Stimulated activated CD4-positive, alpha-beta T cell treated with anti-CD3 and anti-CD28 coated beads, Interleukin-1b, Interleukin-23, amount 100 ng/mL, for 24 hours (primary cell): ENCODE measurements at regions not wholly inside any gene's neighbourhood (a gene's known extent, or its start where the extent isn't known, plus 50 kb on each side); places are given as distances from the start of the nearest gene placed in this dataset.
"Not testable (repeated sequence)": the region's sequence is repeated elsewhere in the genome, so short reads cannot be mapped to it uniquely, and the experiment has no call there.

Experiments used
- DNase-seq, 4 experiments: peaks; one replicate each; pipeline ENCODE4 v3.0.0-alpha.2; 2020; ENCODE audit warnings: low read depth in 4 of 4, low spot score in 1 of 4

DNA sequence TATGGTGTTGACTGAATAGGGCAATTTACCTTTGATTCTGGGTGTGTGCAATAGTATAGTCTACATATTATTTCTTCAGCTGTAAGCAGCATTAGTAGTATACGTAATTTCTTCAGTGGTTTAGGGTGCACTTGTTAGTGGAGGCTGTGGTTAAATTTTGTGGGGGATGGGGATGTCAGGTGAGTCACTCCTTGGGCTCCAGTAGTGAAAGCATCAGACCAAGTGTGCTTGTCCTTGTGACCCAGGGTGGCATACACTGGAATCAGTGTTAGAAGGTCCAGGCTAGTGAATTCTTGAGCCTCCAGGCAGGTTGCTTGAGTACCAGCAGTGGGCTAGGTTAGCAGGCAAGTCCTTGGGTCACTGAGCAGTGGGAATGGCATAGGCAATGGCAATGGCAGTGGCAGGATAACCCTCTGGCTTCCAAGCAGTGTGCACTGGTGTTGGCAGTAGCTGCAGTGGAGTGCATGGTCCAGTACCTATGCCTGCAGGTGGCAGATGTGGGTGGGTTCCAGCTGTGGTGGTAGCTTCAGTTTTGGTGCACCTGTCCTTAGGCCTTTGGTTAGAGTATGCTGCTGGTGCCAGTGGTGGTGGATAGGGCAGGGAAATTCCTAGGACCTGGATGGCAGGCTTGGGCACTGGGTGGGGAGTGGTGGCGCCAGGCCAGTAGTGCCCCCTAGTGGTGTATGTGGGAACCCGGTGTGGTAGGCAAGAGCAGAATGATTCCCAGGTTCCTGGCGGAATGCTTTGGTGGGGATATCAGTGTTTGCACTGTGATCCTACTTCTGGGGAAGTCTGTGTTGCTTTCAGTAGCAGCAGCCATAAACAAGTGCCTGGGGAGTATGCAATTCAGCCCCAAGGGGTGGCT is 531.0 kb downstream of the SMARCA1 start:
- DNase-seq: no peak

DNA sequence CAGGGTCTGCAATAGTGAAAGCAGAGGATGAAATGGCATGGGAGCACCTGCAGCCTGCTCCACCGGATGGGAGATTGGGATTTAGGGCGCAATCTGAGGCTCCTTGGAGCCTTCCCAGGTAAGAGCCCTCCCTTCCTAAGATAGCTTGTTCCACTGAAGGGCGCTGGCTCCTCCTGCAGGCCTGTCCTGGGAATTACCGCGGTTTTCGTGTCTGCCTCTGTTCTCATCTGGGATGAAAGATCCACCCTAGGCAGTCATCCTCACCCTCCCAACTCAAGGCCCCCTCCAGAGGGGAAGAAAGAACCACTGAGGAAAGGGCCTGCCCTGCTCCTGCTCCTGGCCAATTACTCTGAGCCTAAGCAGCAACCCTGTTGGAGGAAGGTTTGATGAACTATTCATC is 547.5 kb downstream of the SMARCA1 start:
- DNase-seq: no peak

DNA sequence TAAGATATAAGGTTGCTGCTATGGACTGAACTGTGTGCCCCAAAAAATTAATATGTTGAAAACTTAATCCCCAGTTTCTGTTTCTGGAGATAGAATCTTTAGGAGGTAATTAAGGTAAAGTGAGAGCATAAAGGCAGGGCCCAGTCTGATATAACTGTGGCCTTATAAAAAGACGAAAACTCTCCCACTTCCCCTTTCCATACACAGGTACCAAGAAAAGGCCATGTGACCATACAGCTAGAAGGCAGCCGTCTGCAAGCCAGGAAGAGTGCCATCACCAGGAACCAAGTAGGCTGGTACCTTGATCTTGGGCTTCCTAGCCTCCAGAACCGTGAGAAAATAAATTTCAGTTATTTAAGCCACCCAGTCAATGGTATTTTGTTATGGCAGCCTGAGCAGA is 550.3 kb downstream of the SMARCA1 start:
- DNase-seq: no peak

DNA sequence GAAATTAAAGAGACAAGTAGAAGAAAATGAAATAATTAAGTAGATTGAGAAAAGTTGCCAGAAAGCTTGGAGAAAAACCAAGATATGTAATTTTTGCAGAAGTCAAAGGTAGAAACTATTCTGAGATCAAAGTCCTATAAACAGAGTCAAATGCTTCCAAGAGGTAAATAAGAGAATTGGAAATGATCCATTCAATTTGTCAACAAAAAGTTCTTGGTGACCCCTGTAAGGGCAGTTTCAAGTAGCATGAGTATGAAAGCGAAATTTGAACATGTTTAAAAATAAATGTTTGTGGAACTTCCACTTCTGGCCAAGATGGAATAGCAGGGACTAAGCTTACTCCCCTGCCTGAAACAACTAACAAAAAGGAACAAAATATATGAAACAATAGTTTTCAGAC is 562.0 kb downstream of the SMARCA1 start:
- DNase-seq: no peak

DNA sequence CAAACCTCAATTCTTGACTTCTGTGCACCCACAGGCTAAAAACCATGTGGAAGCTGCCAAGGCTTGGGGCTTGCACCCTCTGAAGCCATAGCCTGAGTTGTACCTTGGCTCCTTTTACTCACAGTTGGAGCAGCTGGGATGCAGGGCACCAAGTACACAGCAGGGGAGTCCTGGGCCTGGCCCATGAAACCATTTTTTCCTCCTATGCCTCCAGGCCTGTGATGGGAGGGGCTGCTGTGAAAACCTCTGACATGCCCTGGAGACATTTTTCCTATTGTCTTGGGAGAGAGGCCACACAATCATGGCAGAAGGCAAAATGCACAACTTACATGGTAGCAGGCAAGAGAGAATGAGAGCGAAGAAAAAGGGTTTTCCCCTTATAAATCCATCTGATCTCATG is 568.6 kb downstream of the SMARCA1 start:
- not testable (repeated sequence) for DNase-seq

DNA sequence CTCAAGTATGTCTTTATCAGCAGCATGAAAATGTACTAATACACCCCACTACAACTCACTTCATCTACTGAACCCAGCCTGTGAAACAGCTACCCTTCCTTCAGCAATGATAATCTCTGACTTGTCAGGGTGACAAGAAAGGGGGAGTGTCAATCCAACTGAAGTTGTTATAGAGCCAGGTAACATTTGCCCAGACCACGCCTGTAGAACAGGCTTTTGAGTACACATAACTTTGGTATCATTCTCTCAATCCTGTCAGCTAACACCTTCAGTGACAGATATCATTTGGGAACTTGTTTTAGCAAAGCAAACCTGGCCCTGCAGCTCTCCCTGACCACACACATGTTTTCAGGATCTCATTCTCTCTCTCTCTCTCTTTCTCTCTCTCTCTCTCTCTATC is 592.2 kb downstream of the SMARCA1 start:
- DNase-seq: no peak

DNA sequence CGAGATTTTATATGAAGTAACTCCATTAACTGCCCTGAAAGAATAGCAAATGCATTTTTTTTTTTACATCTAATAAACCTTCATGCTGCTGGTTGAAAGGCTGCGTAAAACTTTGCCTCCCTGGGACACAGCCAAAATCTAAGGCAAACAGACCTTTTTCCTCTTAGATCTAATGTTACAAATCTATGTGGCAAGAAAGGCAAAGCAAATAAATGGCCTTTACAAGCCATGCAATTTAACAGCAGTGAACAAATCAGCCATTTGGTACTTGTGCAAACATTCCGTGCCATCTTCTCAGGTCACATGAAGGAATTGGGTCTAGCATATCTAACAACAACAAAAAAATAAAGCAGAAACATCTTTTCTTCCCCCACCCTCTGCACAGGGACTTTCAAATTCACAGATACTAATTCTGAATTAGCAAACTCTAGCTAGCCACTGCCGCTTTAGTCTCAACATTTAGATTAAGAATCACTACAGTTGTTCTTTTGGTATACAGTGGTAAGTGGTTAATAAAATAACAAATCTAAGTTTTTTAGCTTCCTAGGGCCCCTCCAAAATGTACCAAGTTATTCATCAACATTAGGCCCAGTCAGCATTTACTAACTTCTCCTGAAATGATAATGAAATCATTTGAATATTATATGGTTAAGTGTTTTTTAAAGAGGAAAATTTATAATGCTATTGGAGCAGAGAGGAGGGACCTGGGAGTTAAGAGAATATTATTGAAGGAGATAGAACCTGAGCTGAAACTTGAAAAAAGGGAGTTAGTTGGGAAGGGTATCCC is 593.8 kb downstream of the SMARCA1 start:
- DNase-seq: no peak

DNA sequence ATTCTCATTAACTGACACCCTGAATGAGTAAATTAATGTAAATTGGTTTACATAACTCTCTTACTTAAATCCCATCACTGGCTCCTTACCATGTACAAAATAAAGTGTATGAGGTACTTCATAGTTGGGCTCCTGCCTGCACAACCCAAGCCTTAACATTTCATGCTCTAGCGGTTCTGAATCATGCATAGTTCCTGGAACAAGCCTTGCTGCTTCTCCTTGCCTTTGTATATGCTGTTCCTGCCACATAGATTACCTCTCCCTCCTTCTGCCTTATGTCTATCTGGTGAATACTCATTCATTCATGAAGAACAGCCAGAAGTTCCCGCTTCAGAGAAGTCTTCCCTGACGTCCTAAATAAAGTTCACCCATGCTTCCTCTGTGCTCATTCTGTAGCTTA is 594.7 kb downstream of the SMARCA1 start:
- DNase-seq: no peak

DNA sequence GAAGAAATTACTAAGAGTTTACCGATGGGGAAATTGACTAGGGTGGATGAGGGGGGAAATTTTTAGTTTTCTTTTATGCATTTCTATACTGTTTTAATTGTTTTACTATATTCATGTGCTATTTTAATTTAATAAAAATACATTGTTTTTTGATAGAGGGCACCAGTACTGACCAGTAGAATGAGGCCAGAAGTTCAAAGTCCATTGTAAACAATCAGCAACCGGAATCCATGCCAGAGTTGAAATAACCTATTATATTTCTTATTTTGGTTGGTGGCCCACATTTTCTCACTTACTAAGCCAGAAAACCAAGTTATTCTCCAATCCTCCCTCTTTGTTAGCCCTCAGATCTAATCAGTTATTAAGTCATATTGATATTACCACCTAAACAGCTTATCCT is 595.9 kb downstream of the SMARCA1 start:
- no peak for DNase-seq

DNA sequence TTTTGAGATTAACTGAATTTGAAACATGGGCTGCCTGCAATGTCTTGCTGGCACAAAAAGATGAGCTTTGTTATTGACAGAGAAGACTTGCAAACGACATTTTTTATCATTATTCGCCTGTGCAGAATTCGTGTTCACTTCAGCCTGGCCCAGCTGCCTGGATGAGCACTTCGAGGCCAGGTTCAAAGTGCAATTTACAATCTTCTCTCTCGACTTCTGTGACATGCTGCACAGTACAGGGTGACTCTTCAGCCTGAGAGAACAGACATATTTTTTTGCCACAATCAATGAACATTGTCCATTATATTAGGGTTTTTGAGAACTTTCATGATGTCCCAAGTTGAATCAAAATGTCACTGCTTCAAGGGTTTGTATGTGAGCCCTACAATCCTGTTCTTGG is 616.5 kb downstream of the SMARCA1 start:
- no peak for DNase-seq

DNA sequence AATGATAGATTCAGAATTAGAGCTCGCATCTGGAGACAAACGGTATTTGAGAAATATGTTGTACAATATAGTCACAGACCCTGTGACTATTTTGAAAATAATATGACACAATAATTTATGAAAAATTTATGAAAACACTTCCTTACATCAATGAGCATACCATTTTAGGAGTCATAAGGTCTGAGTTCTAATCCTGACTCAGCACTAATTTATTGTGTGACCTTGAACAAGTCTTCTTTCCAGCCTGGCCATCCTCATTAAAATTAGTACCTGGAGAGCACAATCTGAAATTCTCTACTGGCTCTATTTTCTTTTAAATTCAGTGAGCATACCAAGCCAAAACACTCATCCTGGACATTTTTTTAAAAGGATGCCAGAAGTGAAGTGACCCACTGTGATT is 622.3 kb downstream of the SMARCA1 start:
- DNase-seq: no peak

DNA sequence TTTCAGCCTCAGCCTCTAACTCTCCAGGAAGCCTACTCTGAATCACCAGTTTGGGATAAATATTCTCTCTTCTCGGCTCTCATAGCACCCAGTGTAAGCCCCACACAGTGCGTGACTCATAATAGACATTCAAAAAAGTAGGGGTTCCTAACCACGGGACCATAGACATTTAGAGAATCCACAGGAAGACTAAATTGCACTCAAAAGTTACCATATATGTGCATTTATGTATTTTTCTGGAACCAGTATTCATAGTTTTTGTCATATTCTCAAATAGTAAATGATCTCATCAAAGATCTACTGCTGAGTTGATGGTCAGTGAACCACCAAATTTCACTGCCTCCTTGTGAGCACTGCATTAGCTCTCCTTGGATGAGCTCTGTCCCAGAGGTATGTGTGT is 625.7 kb downstream of the SMARCA1 start:
- DNase-seq: no peak

DNA sequence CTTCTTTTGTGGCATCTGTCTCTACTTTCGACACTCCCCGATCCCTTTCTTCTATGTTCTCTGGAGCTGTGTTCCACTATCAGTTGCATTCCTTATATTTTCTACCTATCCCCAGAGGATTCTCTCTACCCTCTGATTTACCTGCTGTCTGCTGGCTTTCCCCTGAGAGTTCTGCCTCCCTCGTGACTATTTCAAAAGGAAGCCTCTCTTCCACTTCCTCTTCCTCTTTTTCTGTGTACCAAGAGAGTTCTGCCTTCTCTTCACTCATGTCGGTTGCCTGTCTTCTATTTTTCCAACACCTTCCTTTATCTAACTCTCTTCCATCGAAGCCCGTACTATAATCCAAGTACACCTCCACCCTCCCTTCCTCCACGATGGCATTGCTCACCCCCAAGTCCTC is 631.7 kb downstream of the SMARCA1 start:
- DNase-seq: no peak

DNA sequence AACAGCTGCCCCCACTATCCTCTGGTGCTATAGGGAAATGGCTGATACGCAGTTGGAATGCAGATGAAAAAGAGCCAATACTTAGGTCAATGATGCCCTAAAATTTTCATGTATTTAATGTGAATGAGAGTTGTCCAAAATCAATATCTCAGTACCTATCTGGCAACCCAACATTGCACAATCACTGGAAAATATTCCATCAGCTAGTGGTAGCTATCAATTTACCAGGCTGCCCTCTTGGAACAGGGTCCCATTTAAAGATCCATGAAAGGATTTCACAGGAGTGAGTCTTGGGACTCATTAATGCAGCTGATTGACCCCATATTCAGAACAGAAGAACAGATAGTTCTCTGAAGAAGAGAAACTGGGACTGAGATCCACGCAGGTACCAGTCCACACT is 638.9 kb downstream of the SMARCA1 start:
- DNase-seq: no peak

DNA sequence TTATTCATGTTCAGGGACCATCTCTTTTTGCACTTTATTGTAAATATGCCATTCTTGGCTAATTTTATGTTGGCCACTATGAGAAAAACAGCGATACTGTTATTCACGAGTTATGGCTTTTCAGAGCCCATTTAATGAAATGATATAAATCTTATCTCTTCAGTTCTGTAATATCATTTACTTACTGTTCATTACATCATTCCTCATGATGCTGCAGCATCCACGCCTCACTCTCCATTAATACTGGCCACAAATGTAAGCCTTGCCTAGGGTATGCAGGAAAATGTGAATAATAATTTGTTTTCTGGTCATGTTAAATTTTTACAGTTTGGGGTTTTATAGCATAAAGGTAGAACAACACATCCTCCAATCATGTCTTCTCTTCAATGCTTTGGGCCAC is 639.6 kb downstream of the SMARCA1 start:
- DNase-seq: no peak

DNA sequence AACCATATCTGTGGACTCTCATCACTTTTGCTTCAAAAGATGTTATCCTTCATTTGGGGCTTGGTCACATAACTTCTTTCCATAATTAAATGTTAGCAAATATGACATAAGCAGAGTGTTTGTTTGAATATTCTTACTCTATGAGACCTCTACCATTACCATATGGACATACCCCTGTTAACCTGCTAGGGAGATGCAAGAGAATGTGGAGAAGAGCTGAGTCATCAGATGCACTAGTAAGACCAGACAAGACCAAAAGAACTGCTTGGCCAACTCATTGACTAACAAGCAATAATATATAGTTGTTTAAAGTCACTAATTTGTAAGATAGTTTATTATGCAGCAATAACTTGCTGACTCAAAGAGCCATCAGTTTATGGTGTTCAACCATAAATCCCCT is 652.9 kb downstream of the SMARCA1 start:
- no peak for DNase-seq

DNA sequence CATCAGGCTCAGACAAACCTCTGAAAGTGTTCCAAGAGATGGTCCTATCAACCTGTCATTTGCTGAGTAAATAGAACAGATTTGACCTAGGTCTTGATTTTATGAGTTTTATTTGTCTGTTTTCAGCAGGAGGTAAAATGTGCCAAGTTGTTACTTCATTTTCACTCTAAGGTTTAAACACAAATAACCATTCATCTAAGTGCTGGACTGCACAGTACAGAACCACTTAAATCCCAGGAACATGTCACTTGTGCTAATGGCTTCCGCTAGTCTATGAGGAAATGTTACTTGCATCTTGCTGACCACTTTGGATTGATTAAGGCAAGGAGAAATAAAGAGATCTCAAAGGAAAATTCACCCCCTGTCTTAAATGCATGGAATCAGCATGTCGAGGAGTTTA is 660.7 kb downstream of the SMARCA1 start:
- no peak for DNase-seq

DNA sequence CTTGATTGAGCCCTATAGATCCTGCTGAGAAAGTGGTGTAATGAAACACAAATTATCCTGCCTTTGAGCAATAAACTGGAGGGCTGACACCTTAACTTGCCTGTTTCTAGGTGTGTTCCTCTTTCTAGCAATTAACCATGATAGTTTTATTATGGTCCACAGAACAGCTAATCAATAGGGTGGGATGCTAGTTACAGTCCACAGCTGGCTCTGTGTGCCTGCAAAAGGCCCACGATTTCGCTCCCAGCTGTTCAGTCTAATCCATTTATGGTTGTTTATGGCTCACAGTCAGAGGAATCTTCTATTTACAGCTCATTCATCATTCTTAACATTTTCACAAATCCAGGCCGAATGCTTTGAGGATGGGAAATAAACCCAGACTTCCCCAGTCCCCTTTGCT is 674.9 kb downstream of the SMARCA1 start:
- no peak for DNase-seq

DNA sequence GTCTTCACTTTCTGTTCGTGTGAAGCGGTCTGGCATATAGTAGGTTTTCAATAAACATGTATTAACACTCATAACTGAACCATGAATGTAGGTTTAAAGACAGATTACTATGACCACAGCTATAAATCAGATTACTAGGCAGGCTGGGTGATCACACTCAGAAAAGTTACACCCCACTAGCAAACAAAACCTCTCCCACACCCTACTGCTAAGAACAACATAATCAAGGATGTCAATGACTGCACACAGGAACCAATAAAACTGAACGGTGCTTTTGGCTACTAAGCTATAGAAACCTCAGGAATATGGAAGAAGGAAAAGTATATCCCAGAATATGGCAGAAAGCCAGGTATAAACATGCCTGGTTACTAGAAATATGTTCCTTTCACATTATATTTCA is 676.9 kb downstream of the SMARCA1 start:
- no peak for DNase-seq

DNA sequence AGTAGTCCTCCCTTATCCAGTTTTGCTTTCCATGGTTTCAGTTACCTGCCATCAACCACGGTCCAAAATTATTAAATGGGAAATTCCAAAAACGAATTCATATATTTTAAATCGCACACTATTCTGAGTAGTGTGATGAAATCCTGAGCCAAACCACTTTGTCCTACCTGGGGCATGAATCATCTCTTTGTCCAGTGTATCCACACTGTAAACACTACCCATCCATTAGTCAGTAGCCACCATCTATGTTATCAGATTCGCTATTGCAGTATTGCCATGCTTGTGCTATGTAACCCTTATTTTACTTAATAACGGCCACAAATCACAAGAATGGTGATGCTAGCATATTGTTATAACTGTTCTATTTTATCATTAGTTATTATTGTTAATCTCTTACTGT is 704.6 kb downstream of the SMARCA1 start:
- no peak for DNase-seq

DNA sequence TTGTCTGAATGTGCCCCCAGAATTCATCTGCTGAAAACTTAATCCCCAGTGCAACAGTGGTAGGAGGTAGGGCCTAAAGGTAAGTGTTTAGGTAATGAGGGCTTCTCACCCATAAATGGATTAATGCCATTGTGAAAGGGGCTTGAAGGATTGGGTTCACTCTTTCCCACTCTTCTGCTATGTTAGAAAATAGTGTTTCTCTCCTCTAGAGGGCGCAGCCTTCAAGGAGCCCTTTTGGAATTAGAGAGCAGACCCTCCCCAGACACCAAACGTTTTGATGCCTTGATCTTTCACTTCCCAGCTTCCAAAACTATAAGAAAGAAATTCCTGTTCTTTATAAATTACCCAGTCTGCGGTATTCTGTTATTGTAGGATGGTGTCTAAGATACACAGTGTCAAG is 706.4 kb downstream of the SMARCA1 start:
- DNase-seq: no peak

DNA sequence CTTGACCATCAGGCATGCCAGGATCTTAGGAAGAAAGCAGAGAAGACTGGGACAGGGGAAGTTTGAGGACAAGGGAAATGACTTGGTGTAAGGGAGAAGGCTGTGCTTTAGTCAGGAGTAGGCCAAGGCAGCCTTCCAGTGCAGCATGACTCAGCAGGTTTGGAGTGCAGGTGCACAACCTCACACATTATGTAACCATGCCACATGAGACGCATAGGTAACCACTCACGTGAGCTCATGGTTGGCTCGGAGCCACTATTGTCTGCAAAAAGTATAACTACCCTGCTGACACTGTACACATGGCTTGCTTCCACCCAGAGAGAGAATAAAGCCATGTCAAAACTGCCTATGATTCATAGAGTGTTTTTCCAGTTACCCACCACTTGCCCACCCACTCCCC is 715.9 kb downstream of the SMARCA1 start:
- DNase-seq: no peak

DNA sequence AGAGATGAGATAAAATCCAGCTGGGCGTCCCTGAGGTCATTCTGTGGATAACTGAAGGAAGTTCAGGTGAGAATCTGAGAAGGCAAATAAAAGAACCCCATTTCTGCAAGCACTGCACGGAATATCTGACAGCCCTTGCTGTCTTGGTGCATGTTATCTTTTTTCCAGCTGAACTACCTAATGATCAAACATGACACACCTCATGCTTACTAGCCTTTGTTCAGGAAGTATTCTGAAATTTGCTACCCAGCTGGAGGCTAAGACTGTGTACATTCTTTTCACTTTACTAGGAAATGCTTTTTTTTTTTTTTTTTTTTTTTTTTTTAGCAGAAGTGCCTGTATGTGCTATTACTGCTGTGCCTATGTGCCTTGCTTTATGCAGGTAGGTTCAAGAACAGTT is 718.1 kb downstream of the SMARCA1 start:
- DNase-seq: no peak
